Mammary epithelial cell (primary cell): ENCODE measurements at regions not wholly inside any gene's neighbourhood (a gene's known extent, or its start where the extent isn't known, plus 50 kb on each side); places are given as distances from the start of the nearest gene placed in this dataset.

Experiments
- CTCF ChIP-seq, 2 donors: IDR thresholded peaks in 1 of 2; conservative IDR thresholded peaks in 1 of 2; 2 replicates each; pipeline ENCODE4 v1.5.1; 2011 to 2012; ENCODE audit warnings: inconsistent platforms in 2 of 2, low read length in 2 of 2, mild to moderate bottlenecking in 2 of 2, control low read depth in 1 of 2, low read depth in 1 of 2; ENCODE audit not compliant: insufficient read depth in 1 of 2; ENCODE audit errors: extremely low read depth in 1 of 2
- EZH2 ChIP-seq: IDR thresholded peaks from 2 replicates; pipeline ENCODE4 v1.6.1; 2012; ENCODE audit warnings: low read length, inconsistent platforms, borderline replicate concordance

- TF ChIP-seq EZH2 (no peak), CTCF (conservative IDR thresholded peaks at IDR 0.05 in 1 of 2, IDR thresholded peaks at IDR 0.05 in 1 of 2; ENCODE audit: extremely low read depth in 1 of 2, insufficient read depth in 1 of 2, low read depth in 1 of 2, low read length in 2 of 2) (no peak)
These were observed 84.0 kb upstream of the GSC start for GRCh38 chr14:94853920-94854319.
